Fibroblast of lung (primary cell): ENCODE measurements at regions not wholly inside any gene's neighbourhood (a gene's known extent, or its start where the extent isn't known, plus 50 kb on each side); places are given as distances from the start of the nearest gene placed in this dataset.

Experiments used
- EZH2 ChIP-seq: IDR thresholded peaks from 2 replicates; pipeline ENCODE4 v1.5.1; 2012; ENCODE audit warnings: low read length, control low read depth, mild to moderate bottlenecking; ENCODE audit errors: missing control alignments
- TF ChIP-seq, protein P1 (sequence below), 2 donors: IDR thresholded peaks in 1 of 2; conservative IDR thresholded peaks in 1 of 2; 1 replicate in 1 of 2; 2 replicates in 1 of 2; pipeline ENCODE4 v1.5.1; 2011 to 2012; ENCODE audit warnings: low read length in 2 of 2, control low read depth in 1 of 2, inconsistent platforms in 1 of 2, low read depth in 1 of 2, mild to moderate bottlenecking in 1 of 2

DNA sequence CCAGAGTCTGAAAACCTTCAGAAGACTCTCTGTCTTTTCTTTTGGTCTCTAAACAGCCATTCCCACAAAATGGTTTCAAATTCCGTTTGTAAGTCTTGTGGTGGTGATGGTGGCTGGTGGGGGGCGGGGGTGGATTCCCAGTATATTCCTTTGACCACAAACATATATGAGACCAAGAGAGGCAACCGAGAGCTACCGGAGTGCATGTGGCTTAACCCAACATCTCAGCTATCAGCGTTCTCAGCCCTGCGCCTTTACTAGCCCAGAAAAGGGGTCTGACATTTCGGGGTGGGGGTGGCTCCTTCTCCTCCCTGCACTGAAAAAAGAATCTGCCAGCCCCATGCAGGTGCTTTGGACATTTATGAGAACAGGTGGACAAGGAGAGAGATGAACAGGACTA is 621.1 kb downstream of the ACTR3B start:
- TF ChIP-seq EZH2: no peak
- TF ChIP-seq, protein P1, sequence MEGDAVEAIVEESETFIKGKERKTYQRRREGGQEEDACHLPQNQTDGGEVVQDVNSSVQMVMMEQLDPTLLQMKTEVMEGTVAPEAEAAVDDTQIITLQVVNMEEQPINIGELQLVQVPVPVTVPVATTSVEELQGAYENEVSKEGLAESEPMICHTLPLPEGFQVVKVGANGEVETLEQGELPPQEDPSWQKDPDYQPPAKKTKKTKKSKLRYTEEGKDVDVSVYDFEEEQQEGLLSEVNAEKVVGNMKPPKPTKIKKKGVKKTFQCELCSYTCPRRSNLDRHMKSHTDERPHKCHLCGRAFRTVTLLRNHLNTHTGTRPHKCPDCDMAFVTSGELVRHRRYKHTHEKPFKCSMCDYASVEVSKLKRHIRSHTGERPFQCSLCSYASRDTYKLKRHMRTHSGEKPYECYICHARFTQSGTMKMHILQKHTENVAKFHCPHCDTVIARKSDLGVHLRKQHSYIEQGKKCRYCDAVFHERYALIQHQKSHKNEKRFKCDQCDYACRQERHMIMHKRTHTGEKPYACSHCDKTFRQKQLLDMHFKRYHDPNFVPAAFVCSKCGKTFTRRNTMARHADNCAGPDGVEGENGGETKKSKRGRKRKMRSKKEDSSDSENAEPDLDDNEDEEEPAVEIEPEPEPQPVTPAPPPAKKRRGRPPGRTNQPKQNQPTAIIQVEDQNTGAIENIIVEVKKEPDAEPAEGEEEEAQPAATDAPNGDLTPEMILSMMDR (conservative IDR thresholded peaks at IDR 0.05 in 1 of 2, IDR thresholded peaks at IDR 0.05 in 1 of 2; ENCODE audit: low read depth in 1 of 2, low read length in 2 of 2): no peak
